IPS DF 4.7 (cell line): ENCODE measurements at regions not wholly inside any gene's neighbourhood (a gene's known extent, or its start where the extent isn't known, plus 50 kb on each side); places are given as distances from the start of the nearest gene placed in this dataset.

ENCODE experiments used
- DNase-seq: peaks from one replicate; pipeline ENCODE4 v3.0.0-alpha.2; 2013; ENCODE audit warnings: low spot score; ENCODE audit errors: extremely low read depth

DNA sequence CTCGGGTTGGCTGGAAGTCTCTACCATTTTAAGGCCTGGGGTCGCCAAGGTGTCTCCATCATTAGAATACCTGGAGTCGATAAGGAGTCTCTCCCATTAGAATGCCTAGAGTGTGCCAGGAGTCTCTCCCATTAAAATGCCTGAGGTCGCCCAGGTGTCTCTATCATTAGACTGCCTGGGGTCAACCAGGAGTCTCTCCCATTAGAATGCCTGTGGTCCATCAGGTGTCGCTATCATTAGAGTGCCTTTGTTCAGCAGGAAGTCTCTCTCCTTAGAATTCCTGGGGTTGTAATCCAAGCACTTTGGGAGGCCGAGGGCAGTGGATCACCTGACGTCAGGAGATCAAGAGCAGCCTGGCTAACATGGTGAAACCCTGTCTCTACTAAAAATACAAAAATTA, 1533.0 kb downstream of the UQCRFS1 start:
- no peak for DNase-seq

- no peak for DNase-seq
Observed at GRCh38 chr19:27679399-27679798, 1533.6 kb downstream of the UQCRFS1 start.

- no peak for DNase-seq
Observed at GRCh38 chr19:27676877-27677276, 1536.1 kb downstream of the UQCRFS1 start.

GRCh38 chr19:27676334-27676733, 1536.6 kb downstream of the UQCRFS1 start:
- DNase-seq = no peak

GRCh38 chr19:27675771-27676170, 1537.2 kb downstream of the UQCRFS1 start:
- DNase-seq = no peak

DNA sequence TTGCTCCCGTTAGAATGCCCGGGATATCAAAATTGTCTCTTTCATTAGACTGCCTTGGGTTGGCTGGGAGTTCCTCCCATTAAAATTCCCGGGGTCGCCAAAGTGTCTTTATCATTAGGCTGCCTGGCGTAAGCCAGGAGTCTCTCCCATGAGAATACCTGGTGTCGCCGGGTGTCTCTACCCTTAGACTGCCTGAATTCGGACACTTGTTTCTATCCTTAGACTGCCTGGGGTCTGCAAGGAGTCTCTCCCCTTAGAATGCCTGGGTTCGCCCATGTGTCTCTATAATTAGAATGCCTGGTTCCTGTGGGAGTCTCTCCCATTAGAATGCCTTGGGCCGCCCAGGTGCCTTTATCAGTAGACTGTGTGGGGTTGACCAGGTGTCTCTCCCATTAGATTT, 1538.2 kb downstream of the UQCRFS1 start:
- no peak for DNase-seq

DNA sequence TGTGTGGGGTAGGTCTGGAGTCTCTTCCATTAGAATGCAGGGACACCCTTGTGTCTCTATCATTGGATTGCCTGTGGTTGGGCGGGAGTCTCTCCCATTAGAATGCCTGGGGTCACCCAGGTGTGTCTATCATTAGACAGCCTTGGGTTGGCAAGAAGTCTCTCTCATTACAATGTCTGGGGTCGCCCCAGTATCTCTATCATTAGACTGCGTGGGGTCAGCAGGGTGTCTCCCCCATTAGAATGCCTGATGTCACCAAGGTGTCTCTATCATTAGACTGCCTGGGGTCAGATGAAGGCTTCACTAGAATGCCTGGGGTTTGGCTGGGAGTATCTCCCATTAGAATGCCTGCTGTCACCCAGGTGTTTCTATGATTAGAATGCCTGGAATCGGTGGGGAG, 1539.0 kb downstream of the UQCRFS1 start:
- DNase-seq = no peak

DNA sequence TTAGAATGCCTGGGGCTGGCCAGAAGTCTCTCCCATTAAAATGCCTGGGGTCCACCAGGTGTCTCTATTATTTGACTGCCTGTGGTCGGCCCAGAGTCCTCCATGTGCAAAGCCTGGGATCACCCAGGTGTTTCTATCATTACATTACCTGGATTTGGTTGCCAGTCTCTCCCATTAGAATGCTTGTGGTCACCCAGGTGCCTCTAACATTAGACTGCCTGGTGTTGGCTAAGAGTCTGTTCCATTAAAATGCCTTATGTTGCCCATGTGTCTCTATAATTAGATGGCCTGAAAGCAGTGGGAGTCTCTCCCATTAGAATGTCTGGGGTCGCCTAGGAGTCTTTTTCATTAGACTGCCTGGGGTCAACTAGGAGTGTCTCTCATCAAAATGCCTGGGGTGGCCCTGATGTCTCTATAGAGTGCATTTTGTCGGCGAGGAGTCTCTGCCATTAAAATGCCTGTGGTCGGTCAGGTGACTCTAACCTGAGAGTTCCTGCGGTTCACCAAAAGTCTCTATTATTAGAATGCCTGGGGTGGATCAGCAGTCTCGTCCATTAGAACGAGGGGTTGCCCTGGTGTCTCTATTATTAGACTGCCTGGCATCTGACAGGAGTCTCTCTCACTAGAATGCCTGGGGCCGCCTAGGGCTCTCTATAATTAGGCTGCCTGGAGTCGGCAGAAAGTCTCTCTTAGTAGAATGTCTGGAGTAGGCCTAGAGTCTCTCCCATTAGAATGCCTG, 1540.5 kb downstream of the UQCRFS1 start:
- no peak for DNase-seq

DNA sequence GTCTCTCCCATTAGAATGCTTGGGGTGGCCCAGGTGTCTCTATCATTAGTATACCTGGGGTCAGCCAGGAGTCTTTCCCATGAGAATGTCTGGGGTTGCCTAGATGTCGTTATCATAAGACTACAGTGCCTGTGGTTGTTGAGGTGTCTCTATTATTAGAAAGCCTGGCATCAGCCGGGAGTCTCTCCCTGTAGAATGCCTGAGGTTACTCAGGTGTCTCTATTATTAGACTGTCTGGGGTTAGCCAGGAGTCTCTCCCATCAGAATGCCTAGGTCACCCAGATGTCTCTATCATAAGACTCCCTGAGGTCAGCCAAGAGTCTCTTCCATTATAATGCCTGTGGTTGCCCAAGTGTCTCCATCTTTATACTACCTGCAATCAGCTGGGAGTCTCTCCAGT, 1541.1 kb downstream of the UQCRFS1 start:
- DNase-seq = no peak

GRCh38 chr19:27660428-27660827, 1552.5 kb downstream of the UQCRFS1 start:
- no peak for DNase-seq

DNA sequence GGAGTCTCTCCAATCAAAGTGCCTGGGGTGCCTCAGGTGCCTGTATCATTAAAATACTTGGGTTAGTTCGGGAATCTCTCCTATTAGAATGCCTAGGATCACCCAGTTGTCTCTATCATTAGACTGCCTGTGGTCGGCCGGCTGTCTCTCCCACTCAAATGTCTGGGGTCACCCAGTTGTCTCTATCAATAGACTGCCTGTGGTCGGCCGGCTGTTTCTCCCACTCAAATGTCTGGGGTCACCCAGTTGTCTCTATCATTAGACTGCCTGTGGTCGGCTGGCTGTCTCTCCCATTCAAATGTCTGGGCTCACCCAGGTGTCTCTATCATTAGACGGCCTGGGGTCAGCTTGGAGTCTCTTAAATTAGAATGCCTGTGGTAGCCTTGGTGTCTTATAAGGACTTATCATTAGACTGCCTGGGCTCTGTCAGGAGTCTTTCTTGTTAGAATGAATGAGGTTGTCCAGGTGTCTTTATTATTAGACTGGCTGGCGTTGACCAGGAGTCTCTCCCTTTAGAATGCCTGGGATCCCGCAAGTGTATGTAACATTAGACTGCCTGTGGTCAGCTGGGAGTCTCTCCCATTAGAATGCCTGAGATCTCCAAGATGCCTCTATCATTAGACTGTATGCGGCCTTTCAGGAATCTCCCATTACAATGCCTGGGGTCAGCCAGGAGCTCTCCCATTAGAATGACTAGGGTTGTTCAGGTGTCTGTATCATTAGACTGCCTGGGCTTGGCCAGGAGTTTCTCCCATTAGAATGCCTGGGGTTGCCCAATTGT, 1555.5 kb downstream of the UQCRFS1 start:
- no peak for DNase-seq

- no peak for DNase-seq
Observed at GRCh38 chr19:27654266-27654990, 1558.5 kb downstream of the UQCRFS1 start.

- DNase-seq = no peak
Observed at GRCh38 chr19:27652796-27653195, 1560.2 kb downstream of the UQCRFS1 start.

- DNase-seq = no peak
Observed at GRCh38 chr19:27652281-27652680, 1560.7 kb downstream of the UQCRFS1 start.

DNA sequence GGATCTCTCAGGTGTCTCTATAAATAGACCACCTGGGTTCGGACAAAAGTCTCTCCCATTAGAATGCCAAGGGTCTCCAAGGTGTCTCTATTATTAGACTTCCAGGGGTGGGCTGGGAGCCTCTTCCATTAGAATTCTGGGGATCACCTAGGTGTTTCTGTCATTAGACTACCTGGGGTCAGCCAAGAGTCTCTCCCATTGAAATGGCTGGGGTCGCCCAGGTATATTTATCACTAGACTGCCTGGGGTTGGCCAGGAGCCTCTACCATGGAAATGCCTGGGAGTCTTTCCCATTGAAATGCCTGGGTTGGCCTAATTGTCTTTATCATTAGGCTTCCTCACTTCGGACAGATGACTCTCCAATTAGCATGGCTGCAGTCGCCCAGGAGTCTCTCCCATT, 1565.5 kb downstream of the UQCRFS1 start:
- no peak for DNase-seq

GRCh38 chr19:27635401-27635800, 1577.5 kb downstream of the UQCRFS1 start:
- DNase-seq = no peak

- no peak for DNase-seq
Observed at GRCh38 chr19:27618006-27618405, 1594.9 kb downstream of the UQCRFS1 start.

DNA sequence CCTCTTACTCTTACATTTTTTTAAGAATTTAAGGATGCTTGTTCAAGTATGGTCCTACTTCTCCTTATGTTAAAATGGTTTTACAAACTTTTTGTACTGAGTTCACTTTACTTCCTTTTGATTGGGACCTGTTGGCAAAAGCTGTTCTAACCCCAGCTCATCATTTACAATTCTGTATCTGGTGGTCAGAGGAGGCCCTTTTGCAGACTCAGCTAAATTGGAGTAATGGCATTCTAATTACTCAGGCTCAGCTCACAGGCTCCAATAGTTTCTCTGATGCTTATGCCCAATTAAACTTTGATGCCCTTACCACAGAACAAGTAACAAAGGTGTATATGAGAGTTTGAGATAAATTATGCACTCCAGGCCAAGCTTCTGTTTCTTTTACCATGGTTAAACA, 1632.0 kb downstream of the UQCRFS1 start:
- no peak for DNase-seq
